Tongue (tissue), 1 donor: ENCODE measurements at regions not wholly inside any gene's neighbourhood (a gene's known extent, or its start where the extent isn't known, plus 50 kb on each side); places are given as distances from the start of the nearest gene placed in this dataset.
"Not testable (repeated sequence)": the region's sequence is repeated elsewhere in the genome, so short reads cannot be mapped to it uniquely, and the experiment has no call there.

Experiments
- DNase-seq: peaks from one replicate; pipeline ENCODE4 v3.0.0-alpha.2; 2015

DNA sequence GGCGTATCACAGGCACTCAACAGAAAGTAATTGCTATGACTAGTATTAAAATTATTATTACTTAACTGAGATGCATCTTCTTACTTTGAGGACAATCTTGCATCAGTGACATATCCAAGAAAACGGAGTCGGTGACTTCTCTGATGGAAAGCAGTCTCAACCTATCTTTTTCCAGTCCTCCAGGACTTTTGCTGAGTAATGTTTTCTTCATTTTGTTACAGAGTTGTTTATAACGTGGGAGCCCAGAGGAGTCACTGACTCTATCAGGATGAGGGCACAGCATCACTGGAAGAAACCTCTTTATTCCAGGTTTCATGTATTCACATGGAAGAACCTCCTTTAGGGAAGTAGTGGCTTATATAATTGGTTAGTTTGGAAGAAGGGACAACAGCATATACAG is 51.5 kb upstream of the MELK start:
- DNase-seq, result no peak

DNA sequence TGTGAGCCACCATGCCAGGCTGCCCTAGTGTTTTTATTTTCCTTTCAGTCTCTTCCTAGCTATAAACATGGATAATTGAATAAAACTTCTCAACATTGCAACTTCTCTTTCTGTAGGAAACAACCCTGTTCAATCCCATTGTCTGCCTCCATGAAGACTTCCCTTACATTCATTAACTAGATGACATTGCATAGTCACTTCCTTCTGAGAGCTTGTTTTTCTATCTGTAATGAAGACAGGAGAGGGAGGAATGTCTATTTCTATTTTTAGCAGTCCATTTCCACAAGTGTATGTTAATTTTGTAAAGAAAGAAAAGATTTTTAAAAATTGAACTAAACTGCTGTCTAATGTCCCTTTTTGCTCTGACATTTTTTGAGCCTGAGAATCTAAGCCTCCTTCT is 55.6 kb upstream of the MELK start:
- DNase-seq, result no peak

DNA sequence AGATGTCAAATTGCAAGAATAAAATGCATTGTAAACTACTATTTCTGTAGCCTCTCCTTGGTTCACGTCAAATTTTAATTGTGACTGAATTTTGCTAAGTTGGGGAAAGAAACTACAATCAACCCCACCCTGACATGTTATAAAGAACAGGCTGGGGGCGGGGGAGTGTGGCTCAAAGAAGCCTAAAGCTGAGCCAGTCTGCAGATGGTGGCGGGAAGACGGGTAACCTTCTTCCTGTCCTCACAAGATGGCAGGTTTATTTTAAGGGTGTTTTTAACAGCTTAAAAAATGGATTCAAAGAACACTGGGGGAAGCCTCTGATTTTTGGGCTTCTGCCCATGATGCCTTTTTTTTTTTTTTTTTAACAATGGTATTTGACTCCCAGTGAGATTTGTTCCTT is 68.5 kb upstream of the MELK start:
- no peak for DNase-seq

DNA sequence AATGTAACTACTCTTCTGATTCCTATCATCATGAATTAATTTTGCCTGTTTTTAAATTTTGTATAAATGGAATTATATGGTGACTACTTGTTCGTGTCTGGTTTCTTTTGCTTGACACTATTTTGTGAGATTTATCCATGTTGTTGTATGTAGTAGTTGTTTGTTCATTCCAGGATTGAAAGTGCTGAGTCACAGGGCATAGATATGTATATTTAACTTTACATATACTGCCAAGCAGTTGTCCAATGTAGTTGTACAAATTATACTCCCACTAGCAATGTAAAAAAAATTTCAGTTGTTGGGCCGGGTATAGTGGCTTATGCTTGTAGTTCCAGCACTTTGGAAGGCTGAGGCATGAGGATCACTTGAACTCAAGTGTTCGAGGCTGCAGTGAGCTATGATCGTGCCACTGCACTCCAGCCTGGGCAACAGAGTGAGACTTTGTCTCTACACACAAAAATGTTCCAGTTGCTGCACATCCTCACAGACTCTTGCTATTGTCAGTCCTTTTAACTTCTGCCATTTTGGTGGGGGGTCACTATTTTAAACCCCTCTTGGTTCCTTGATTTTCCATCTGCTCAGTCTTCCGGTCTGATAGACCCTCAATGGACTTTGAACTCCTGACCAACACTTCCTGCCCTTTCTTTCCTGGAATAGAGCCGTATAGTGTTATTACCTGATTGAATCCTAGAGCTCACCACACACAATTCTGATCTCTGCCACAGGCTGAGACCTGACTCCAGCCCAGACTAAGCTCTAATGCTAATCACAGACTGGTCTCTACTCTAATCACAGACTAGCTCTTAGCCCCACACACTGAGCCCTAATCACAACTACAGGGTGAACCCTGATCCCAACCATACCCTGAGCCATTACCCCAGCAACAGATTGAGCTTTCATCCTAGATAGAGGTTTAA is 69.3 kb upstream of the MELK start:
- no peak for DNase-seq

DNA sequence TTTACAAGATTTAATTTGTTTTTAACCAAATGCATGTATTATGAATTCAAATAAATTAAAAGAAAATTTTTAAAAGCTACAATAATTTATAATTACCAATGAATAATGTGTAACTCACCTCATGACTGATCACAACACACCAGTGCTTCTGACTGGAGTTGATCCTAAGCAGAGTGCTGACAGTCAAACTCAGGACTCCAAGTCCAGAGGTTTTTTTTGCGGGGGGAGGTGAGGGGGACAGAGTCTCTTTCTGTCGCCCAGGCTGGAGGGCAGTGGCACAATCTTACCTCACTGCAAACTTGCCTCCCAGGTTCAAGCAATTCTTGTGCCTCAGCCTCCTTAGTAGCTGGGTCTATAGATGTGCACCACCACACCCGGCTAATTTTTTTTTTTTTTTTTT is 71.0 kb upstream of the MELK start:
- DNase-seq, result no peak

DNA sequence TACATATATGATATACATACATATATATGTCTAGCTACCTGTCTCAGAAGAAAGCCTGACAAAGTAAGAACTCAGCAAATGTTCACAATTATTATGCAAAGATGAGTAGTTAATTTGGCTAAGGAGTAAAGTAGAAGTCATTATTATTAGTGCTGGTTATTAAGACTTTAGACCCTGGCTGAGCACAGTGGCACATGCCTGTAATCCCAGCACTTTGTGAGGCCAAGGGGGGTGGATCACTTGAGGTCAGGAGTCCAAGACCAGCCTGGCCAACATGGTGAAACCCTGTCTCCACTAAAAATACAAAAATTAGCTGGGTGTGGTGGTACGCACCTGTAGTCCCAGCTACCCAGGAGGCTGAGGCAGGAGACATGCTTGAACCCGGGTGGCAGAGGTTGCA is 71.8 kb upstream of the MELK start:
- not testable (repeated sequence) for DNase-seq

- peak; percentile 24 for DNase-seq
Measured at GRCh38 chr9:36499174-36499890, 73.4 kb upstream of the MELK start.

DNA sequence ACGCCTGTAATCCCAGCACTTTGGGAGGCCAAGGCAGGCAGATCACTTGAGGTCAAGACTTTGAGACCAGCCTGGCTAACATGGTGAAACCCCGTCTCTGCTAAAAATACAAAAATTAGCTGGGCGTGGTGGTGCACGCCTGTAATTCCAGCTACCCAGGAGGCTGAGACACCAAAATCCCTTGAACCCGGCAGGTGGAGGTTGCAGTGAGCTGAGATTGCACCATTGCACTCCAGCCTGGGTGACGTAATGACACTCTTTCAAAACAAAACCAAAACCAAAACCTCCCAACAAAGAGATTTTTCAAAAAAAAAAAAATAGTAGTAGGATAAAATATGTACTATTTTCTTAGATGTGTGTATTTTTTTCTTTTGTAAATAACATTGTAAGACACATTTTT is 79.1 kb upstream of the MELK start:
- DNase-seq, result not testable (repeated sequence)

- no peak for DNase-seq
Measured at GRCh38 chr9:36492865-36493264, 79.8 kb upstream of the MELK start.

GRCh38 chr9:36489453-36489852 is 83.2 kb upstream of the MELK start:
- no peak for DNase-seq

DNA sequence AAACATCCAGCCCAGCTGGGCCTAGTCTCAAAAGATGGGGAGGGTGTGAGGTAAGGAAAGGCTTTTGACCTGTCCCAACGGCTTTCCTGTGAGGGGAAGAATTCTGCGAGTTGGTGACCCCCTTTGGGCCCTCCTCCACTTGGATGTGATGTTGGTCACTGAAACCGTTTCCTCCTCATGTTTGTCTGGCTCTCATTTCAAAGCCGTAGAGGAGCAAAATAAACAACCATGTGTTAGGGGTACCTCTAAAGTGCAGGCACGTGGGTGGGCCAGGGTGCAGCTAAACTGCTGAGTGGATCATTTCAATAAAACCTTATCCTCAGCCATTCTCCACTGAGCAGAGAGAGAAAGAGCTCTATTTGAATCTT is 84.3 kb upstream of the MELK start:
- DNase-seq, result no peak

DNA sequence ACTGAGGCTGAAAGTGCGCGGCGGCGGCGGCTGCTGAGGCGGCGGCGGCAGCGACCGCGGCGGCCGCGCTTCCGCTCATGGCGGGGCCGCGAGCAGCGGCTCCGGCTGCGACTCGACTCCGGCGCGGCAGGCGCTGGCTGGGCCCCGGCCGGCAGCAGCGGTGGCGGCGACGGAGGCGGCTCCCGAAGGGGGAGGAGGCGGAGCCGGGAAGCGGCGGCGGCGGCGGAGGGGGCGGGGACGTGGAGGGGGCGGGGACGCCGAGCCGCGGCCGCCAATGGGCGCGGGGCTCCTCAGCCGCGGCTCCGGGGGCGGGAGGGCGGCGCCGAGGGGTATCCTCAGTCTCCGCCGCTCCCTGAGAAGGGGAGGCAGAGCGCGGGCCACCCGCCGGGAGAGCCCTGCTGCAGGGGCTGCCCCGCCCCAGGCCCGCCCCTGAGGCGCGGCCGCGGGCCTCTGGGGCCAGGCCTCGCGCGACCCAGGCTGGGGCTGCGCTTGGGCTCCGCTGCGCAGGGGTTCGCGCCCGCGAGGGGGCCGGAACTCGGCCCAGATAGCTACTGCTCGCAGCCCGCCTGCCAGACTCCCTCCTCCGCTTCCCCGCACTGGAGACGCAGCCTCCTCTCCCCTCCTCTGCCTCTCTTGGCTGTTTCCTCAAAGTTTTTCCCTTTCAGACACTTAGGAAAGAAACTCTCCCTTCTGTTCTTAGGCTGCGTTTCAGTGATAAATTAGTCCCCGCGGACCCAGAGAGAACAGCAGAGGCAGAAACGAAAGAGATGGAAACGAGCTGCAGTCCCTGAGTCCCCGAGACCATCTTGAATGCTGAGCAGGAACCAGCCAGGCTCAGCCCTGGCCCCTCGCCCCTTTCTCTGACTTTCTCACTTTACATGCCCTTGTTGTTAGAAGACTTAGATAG is 85.0 kb upstream of the MELK start:
- DNase-seq, result peak; percentile 96

DNA sequence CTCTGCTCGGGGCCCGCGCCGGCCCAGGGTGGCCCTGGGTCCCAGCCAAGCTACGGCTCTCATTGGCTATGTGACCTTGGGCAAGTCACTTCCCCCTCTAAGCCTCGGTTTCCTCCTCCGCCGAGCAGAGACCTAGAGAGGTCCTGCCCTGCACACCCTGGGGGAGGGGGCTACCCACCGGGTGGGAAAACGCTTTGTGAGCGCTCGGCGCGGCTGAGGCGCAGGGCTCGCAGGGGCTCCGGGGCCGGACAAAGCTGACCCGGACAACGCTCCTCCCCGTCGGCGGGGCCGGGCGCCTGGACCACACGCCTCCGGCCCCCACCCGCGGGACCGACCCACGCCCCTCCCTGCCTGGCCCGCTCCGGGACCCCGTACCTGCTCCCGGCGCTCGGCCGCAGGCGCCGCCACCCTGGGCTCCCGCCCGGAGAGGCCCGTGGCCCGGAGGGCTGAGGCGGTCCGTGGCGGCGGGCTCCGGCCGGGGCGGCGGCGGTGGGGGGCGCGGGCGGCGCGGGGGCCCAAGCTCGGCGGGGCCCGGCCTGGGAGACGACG is 85.7 kb upstream of the MELK start:
- DNase-seq, result peak; percentile 43

DNA sequence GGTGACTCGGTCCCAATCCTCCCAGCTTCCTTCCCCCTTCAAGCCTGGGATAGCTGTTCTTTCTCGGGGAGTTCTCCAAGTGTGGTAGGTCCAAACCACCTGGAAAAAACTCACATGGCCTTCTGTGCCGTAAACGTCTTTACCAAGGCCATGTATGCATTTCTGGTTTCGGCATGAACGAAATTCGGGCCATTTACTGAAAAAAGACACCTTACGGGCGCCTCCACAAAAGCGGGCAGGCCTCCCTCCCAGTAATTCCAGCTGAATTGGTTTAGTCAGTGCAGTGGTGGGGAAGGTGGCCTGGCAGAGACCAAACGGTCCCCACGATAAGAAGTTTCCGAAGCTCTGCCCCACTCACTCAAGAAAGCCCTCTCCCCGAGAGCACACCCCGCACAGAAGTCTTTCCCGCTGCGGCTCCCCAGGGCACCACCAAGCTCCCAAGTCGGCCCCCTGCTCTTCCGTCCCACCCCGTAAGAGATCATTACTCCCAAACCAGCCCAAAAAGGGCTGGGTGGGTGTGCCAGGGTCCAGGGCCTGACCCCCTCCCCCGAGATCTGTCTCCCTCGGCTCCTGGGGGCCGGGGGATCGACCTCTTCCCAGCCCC is 86.3 kb upstream of the MELK start:
- peak; percentile 32 for DNase-seq

GRCh38 chr9:36485647-36486328 is 85.7 kb upstream of the RNF38 start:
- DNase-seq, result no peak

GRCh38 chr9:36484124-36484523 is 84.1 kb upstream of the RNF38 start:
- DNase-seq, result no peak

- DNase-seq, result no peak
Measured at GRCh38 chr9:36479101-36479500, 79.0 kb upstream of the RNF38 start.

- DNase-seq, result no peak
Measured at GRCh38 chr9:36471359-36471758, 71.3 kb upstream of the RNF38 start.

- peak; percentile 25 for DNase-seq
Measured at GRCh38 chr9:36470643-36471290, 70.7 kb upstream of the RNF38 start.

GRCh38 chr9:36463467-36463866 is 63.4 kb upstream of the RNF38 start:
- no peak for DNase-seq

GRCh38 chr9:36462245-36462644 is 62.2 kb upstream of the RNF38 start:
- no peak for DNase-seq
